HEK293T (cell line): ENCODE measurements at regions not wholly inside any gene's neighbourhood (a gene's known extent, or its start where the extent isn't known, plus 50 kb on each side); places are given as distances from the start of the nearest gene placed in this dataset.

Experiments used
- BHLHE40 ChIP-seq: fragments of 450-650 bp; IDR thresholded peaks from 2 replicates; pipeline ENCODE4 v1.6.1; 2016; ENCODE audit warnings: mild to moderate bottlenecking, moderate library complexity, borderline replicate concordance
- FOXA1 ChIP-seq: fragments of 450-650 bp; IDR thresholded peaks from 2 replicates; pipeline ENCODE4 v1.6.1; 2016; ENCODE audit warnings: mild to moderate bottlenecking
- FOXK2 ChIP-seq: fragments of 450-650 bp; IDR thresholded peaks from 2 replicates; pipeline ENCODE4 v1.6.1; 2016; ENCODE audit warnings: mild to moderate bottlenecking
- FOXM1 ChIP-seq: fragments of 450-650 bp; IDR thresholded peaks from 2 replicates; pipeline ENCODE4 v1.6.1; 2017; ENCODE audit warnings: mild to moderate bottlenecking, borderline replicate concordance
- LEF1 ChIP-seq: fragments of 450-650 bp; IDR thresholded peaks from 2 replicates; pipeline ENCODE4 v1.6.1; 2017; ENCODE audit warnings: mild to moderate bottlenecking, borderline replicate concordance
- NFRKB ChIP-seq: fragments of 450-650 bp; IDR thresholded peaks from 2 replicates; pipeline ENCODE4 v1.6.1; 2016; ENCODE audit warnings: mild to moderate bottlenecking, moderate library complexity
- SP1 ChIP-seq: fragments of 450-650 bp; IDR thresholded peaks from 2 replicates; pipeline ENCODE4 v1.6.1; 2017
- SUZ12 ChIP-seq: fragments of 450-650 bp; IDR thresholded peaks from 2 replicates; pipeline ENCODE4 v1.6.1; 2016; ENCODE audit warnings: mild to moderate bottlenecking
- TARDBP ChIP-seq: fragments of 450-650 bp; IDR thresholded peaks from 2 replicates; pipeline ENCODE4 v1.6.1; 2016
- ZNF384 ChIP-seq: fragments of 450-650 bp; IDR thresholded peaks from 2 replicates; pipeline ENCODE4 v1.6.1; 2016

GRCh38 chr2:15092691-15093090, 460.2 kb downstream of the LRATD1 start:
- TF ChIP-seq SUZ12, result no peak
- no peak for TF ChIP-seq NFRKB
- TF ChIP-seq FOXM1, result no peak
- TF ChIP-seq FOXK2, result no peak
- TF ChIP-seq LEF1, result no peak
- TF ChIP-seq FOXA1, result no peak
- no peak for TF ChIP-seq ZNF384
- no peak for TF ChIP-seq SP1
- no peak for TF ChIP-seq TARDBP
- no peak for TF ChIP-seq BHLHE40
